HEK293 (cell line): ENCODE measurements at regions not wholly inside any gene's neighbourhood (a gene's known extent, or its start where the extent isn't known, plus 50 kb on each side); places are given as distances from the start of the nearest gene placed in this dataset.

ENCODE experiments used
- CTCF ChIP-seq: fragments of 450-650 bp; formaldehyde crosslinking; IDR thresholded peaks from 2 replicates; pipeline ENCODE4 v1.5.1; 2016; ENCODE audit warnings: missing biosample characterization, missing genetic modification characterization
- HIC1 ChIP-seq: fragments of 450-650 bp; formaldehyde crosslinking; IDR thresholded peaks from 2 replicates; pipeline ENCODE4 v1.5.1; 2016; ENCODE audit warnings: missing biosample characterization, missing genetic modification characterization
- HOXD13 ChIP-seq: sonication (generic); formaldehyde crosslinking; IDR thresholded peaks from 2 replicates; pipeline ENCODE4 v1.8.0; 2022; ENCODE audit warnings: missing genetic modification reagents, borderline replicate concordance
- PBX3 ChIP-seq: sonication (generic); formaldehyde crosslinking; IDR thresholded peaks from 2 replicates; pipeline ENCODE4 v1.8.1; 2022; ENCODE audit warnings: mild to moderate bottlenecking, moderate library complexity, missing genetic modification reagents
- ZNF175 ChIP-seq: fragments of 450-650 bp; formaldehyde crosslinking; IDR thresholded peaks from 2 replicates; pipeline ENCODE4 v1.5.1; 2016; ENCODE audit warnings: missing biosample characterization, missing genetic modification characterization
- ZNF266 ChIP-seq: fragments of 450-650 bp; formaldehyde crosslinking; IDR thresholded peaks from 2 replicates; pipeline ENCODE4 v1.5.1; 2016; ENCODE audit warnings: missing biosample characterization, missing genetic modification characterization, low read depth
- ZNF610 ChIP-seq: fragments of 450-650 bp; formaldehyde crosslinking; IDR thresholded peaks from 2 replicates; pipeline ENCODE4 v1.5.1; 2016; ENCODE audit warnings: missing biosample characterization, missing genetic modification characterization, borderline replicate concordance
- ZNF664 ChIP-seq: fragments of 450-650 bp; formaldehyde crosslinking; IDR thresholded peaks from 2 replicates; pipeline ENCODE4 v1.5.1; 2016; ENCODE audit warnings: missing biosample characterization, missing genetic modification characterization
- TF ChIP-seq, protein P1 (sequence below): fragments of 450-650 bp; formaldehyde crosslinking; IDR thresholded peaks from 2 replicates; pipeline ENCODE4 v1.5.1; 2016; ENCODE audit warnings: missing biosample characterization, missing genetic modification characterization

DNA sequence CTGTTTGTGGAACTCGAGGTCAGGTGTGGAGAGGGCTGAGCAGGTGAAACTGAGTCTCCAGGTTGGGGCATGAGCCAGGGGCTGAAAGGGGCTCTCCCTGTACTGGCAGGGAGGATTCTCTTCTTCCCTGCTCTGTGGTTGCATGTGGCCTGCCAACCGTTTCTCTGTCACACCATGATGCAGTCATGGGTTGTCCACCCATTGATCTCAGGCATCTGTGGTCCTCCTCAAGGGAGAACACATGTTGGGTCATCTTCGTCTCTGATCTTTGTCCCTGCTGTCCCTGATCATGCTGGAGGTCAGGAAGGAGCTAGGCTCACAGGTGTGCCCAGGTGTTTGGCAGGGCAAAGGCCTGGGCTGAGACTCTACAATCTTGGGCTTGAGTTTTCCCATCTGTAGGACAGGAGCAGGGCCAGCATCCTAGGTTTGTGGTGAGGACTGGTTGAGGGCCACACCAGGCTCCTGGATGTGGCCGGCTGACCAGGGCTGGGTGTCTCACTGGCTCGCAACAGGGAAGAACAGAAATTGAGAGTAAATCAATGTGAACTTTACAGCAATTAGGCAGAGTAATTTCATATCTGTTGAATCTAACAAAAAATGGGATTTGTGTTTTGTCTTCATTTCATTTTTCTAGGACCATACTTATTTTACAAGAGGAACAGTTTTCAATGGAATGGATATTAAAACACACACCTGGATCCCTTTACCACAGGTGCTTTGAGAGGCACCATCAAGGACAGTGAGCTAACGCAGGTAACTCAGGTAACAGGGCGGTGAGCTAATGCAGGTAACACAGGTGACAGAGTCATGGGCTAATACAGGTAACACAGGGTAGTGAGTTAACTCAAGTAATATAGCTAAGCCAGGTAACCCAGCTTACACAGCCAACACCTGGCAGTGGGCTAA is 58.5 kb upstream of the IGFBP3 start:
- TF ChIP-seq, protein P1, sequence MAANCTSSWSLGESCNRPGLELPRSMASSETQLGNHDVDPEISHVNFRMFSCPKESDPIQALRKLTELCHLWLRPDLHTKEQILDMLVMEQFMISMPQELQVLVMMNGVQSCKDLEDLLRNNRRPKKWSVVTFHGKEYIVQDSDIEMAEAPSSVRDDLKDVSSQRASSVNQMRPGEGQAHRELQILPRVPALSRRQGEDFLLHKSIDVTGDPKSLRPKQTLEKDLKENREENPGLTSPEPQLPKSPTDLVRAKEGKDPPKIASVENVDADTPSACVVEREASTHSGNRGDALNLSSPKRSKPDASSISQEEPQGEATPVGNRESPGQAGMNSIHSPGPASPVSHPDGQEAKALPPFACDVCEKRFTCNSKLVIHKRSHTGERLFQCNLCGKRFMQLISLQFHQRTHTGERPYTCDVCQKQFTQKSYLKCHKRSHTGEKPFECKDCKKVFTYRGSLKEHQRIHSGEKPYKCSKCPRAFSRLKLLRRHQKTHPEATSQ (tag by site-specific recombination), result no peak
- TF ChIP-seq HOXD13 (CRISPR knock-in tag) (no peak), CTCF (no peak), ZNF610 (no peak), ZNF175 (tag by site-specific recombination) (no peak), ZNF664 (no peak), ZNF266 (tag by site-specific recombination) (no peak), HIC1 (tag by site-specific recombination) (no peak), PBX3 (no peak)
